ENCODE measurements at regions not wholly inside any gene's neighbourhood (a gene's known extent, or its start where the extent isn't known, plus 50 kb on each side); places are given as distances from the start of the nearest gene placed in this dataset.

DNA sequence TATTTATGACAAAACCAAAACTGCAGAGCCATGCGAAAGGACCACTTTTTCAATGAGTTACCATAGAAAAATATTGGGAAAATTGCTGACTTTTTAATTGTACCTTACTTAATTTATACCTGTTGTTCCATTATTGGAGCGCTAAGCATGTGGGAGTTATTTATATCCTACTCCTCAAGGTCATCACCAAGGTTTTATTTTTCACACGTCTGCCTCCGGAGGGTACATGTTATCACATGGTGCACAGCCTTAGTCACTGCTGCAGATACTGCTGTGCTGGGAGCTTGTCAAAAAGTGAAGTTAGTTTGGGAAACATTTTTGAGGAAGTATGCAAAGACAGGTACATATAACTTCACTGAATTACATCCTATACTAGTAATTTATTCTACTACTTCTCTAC, 1444.3 kb downstream of the AACS start:
- no peak overlapping the region for H3K27ac ChIP-seq (ENCODE audit: low read depth, low read length)
- no peak for DNase-seq (ENCODE audit: low read depth, low spot score)
- TF ChIP-seq, protein P1, sequence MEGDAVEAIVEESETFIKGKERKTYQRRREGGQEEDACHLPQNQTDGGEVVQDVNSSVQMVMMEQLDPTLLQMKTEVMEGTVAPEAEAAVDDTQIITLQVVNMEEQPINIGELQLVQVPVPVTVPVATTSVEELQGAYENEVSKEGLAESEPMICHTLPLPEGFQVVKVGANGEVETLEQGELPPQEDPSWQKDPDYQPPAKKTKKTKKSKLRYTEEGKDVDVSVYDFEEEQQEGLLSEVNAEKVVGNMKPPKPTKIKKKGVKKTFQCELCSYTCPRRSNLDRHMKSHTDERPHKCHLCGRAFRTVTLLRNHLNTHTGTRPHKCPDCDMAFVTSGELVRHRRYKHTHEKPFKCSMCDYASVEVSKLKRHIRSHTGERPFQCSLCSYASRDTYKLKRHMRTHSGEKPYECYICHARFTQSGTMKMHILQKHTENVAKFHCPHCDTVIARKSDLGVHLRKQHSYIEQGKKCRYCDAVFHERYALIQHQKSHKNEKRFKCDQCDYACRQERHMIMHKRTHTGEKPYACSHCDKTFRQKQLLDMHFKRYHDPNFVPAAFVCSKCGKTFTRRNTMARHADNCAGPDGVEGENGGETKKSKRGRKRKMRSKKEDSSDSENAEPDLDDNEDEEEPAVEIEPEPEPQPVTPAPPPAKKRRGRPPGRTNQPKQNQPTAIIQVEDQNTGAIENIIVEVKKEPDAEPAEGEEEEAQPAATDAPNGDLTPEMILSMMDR (IDR thresholded peaks at IDR 0.05; ENCODE audit: low read depth, low read length), result no peak
- ChIA-PET CTCF (no interaction called here), POLR2A (no interaction called here)
- peaks cover 6% of the 10 kb centered on the region; the same call in 1 of the 2 replicates for H3K9me3 ChIP-seq (ENCODE audit: control insufficient read depth, insufficient read depth, low read length)
- H3K27me3 ChIP-seq (ENCODE audit: control insufficient read depth, insufficient read depth, low read length), result no peaks in the 10 kb centered on the region
- no peak overlapping the region for H3K4me3 ChIP-seq (ENCODE audit: low read depth, low read length)

GRCh38 chr12:126510630-126511029, 1445.4 kb downstream of the AACS start:
- TF ChIP-seq, protein P1 (IDR thresholded peaks at IDR 0.05; ENCODE audit: low read depth, low read length), result no peak
- Histone ChIP-seq H3K27ac (ENCODE audit: low read depth, low read length) (no peak overlapping the region), H3K4me3 (ENCODE audit: low read depth, low read length) (no peak overlapping the region), H3K9me3 (ENCODE audit: control insufficient read depth, insufficient read depth, low read length) (peaks cover 6% of the 10 kb centered on the region; the same call in 1 of the 2 replicates), H3K27me3 (ENCODE audit: control insufficient read depth, insufficient read depth, low read length) (no peaks in the 10 kb centered on the region)
- CTCF ChIA-PET, result no interaction called here
- DNase-seq (ENCODE audit: low read depth, low spot score), result no peak
- POLR2A ChIA-PET, result no interaction called here

DNA sequence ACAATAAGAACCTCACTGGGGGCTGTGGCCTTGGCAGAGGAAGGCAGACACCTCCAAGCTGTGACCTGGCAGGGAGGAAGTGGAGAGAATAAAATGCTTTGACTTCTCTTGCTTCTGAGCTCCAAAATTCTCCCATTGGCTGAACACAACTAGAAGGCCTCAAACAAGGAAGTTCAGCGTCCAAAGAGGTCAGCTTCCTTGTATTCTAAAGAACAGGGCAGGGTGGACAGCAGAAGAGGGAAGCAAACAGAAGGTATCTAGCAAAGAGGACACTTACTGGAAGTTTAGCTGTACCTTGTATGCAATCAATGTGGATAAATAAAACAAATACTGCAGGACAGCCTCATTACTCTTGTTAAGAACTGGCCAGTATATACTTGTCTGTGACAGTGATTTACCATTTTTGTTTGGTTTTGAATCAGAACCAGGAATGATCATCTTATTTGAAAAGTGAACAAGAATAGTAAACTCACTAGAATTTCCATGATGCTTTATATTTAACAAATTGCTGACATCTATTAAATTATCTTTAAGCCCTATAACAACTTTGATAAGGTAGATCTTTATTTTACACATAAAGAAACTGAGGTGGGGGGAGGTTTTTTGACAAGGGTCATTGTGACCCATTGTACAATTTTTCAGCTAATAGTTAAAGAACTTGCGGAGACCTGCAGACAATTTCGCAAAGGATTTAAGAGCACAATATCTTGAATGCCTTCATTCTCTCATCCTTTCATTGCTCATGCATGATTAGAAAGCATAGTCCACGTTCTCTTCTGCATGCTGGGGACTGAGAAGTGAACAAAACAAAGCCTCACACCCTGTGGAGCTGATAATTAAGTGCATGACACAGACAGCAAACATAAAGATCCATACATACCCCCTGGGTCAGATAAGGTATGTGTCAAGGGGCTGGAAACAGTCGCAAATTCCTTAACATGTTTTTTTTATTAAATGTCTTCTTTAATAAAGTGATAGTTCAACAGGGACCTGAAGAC, 1448.0 kb downstream of the AACS start:
- ChIA-PET POLR2A (no interaction called here), CTCF (no interaction called here)
- TF ChIP-seq, protein P1 (IDR thresholded peaks at IDR 0.05; ENCODE audit: low read depth, low read length), result no peak
- no peak overlapping the region for H3K4me3 ChIP-seq (ENCODE audit: low read depth, low read length)
- H3K27ac ChIP-seq (ENCODE audit: low read depth, low read length), result no peak overlapping the region
- H3K27me3 ChIP-seq (ENCODE audit: control insufficient read depth, insufficient read depth, low read length), result no peaks in the 10 kb centered on the region
- DNase-seq (ENCODE audit: low read depth, low spot score), result no peak
- H3K9me3 ChIP-seq (ENCODE audit: control insufficient read depth, insufficient read depth, low read length), result no peaks in the 10 kb centered on the region

DNA sequence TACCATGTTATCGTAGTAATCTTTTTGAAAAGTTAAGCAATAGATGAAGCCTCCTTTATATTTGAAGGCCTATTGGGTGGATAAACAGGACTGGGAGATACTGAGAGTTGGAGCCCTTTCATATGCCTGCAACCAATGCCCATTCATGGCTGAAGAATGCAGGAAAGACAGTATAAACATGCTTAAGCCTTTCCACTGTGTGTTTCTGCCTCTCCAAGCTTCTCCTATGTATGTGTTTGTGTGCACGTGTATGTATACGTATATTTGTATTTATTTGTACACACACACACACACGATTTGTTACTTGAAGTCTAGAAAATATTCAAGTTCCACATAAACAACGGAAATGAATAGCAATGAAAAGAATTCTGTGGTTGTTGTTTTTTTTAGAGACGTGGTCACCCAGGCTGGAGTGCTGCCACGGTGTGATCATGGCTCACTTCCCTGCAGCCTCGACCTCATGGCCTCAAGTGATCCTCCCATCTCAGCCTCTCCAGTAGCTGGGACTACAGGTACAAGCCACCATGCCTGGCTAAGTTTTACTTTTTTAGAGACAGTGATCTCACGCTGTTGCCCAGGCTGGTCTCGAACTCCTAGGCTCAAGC, 1453.5 kb downstream of the AACS start:
- Histone ChIP-seq H3K27ac (ENCODE audit: low read depth, low read length) (no peak overlapping the region), H3K4me3 (ENCODE audit: low read depth, low read length) (no peak overlapping the region), H3K27me3 (ENCODE audit: control insufficient read depth, insufficient read depth, low read length) (no peaks in the 10 kb centered on the region), H3K9me3 (ENCODE audit: control insufficient read depth, insufficient read depth, low read length) (peaks cover 12% of the 10 kb centered on the region)
- ChIA-PET POLR2A (no interaction called here), CTCF (no interaction called here)
- no peak for DNase-seq (ENCODE audit: low read depth, low spot score)
- TF ChIP-seq, protein P1 (IDR thresholded peaks at IDR 0.05; ENCODE audit: low read depth, low read length), result no peak

DNA sequence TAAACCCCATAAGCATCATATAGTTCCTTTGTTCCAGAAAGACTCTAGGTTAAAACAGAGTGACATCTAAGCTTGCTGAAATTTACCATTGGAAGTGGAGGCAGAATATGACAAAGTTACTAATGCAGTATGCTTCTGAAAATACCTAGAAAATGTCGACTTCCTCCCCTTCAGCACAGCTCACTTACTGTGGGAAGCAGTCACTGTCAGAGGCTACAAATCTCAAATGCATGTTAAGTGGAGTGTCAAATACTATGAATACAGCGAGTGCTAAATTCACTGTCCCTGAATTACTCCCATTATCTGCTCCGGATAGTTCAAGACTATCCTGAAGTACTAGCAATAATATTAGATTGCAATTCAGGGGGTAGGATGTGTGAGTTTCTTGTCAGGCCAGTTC, 1454.6 kb downstream of the AACS start:
- Histone ChIP-seq H3K27me3 (ENCODE audit: control insufficient read depth, insufficient read depth, low read length) (no peaks in the 10 kb centered on the region), H3K4me3 (ENCODE audit: low read depth, low read length) (no peak overlapping the region), H3K27ac (ENCODE audit: low read depth, low read length) (no peak overlapping the region), H3K9me3 (ENCODE audit: control insufficient read depth, insufficient read depth, low read length) (peaks cover 12% of the 10 kb centered on the region)
- ChIA-PET POLR2A (no interaction called here), CTCF (no interaction called here)
- TF ChIP-seq, protein P1 (IDR thresholded peaks at IDR 0.05; ENCODE audit: low read depth, low read length), result no peak
- no peak for DNase-seq (ENCODE audit: low read depth, low spot score)
